SK-N-SH (cell line): ENCODE measurements at regions not wholly inside any gene's neighbourhood (a gene's known extent, or its start where the extent isn't known, plus 50 kb on each side); places are given as distances from the start of the nearest gene placed in this dataset.

Source experiments
- CTCF ChIA-PET: fragments of 300-600, 350-600 bp; formaldehyde crosslinking; extraction: SDS; loops from one replicate; lab custom pipeline; 2021; lab: Yijun Ruan, JAX
- POLR2A ChIA-PET: fragments of 350-600 bp; sonication (Branson Sonifier 250); formaldehyde crosslinking; extraction: SDS; loops from one replicate; lab custom pipeline; 2020; ENCODE audit warnings: antibody characterized with exemption, inconsistent platforms; lab: Yijun Ruan, JAX
- DNase-seq: peaks from one replicate; pipeline ENCODE4 v3.0.0; 2012
- H2AFZ ChIP-seq: fragments of 200-600 bp; sonication (generic); 2 replicates; pipeline ENCODE4 v1.8.1; 2016; ENCODE audit warnings: antibody characterized with exemption, mild to moderate bottlenecking, low read depth
- H3F3A ChIP-seq: fragments of 200-600 bp; sonication (generic); replicated peaks from 2 replicates; pipeline ENCODE3; 2016; ENCODE audit warnings: antibody characterized with exemption, mild to moderate bottlenecking; ENCODE audit not compliant: insufficient read depth
- H3K27ac ChIP-seq, 2 experiments: fragments of 200-500 bp in 1 of 2; fragments of 200-600 bp in 1 of 2; sonication (Bioruptor generic) in 1 of 2; sonication (generic), shearing (Covaris generic) in 1 of 2; 2 replicates each; pipeline versions ENCODE4 v1.5.1 to v1.6.1; 2014 to 2016; ENCODE audit warnings: low read depth in 2 of 2, inconsistent platforms in 1 of 2, low read length in 1 of 2, mild to moderate bottlenecking in 1 of 2, mixed read lengths in 1 of 2
- H3K27me3 ChIP-seq: fragments of 200-600 bp; sonication (generic), shearing (Covaris generic); 2 replicates; pipeline ENCODE4 v1.6.1; 2016; ENCODE audit warnings: mixed run types; ENCODE audit not compliant: insufficient read depth
- H3K36me3 ChIP-seq, 2 experiments: fragments of 200-500 bp in 1 of 2; fragments of 200-600 bp in 1 of 2; sonication (Bioruptor generic) in 1 of 2; sonication (generic) in 1 of 2; replicated peaks in 1 of 2; 2 replicates each; pipeline versions ENCODE3 to v1.5.1; 2014 to 2016; ENCODE audit warnings: low read length in 1 of 2, mild to moderate bottlenecking in 1 of 2; ENCODE audit not compliant: insufficient read depth in 2 of 2, control insufficient read depth in 1 of 2
- H3K4me1 ChIP-seq, 2 experiments: fragments of 200-500 bp in 1 of 2; fragments of 200-600 bp in 1 of 2; sonication (Bioruptor generic) in 1 of 2; sonication (generic), shearing (Covaris generic) in 1 of 2; 2 replicates each; pipeline versions ENCODE4 v1.5.1 to v1.6.1; 2014 to 2016; ENCODE audit warnings: low read depth in 1 of 2, low read length in 1 of 2, mixed run types in 1 of 2; ENCODE audit not compliant: insufficient read depth in 2 of 2, control insufficient read depth in 1 of 2
- H3K4me2 ChIP-seq: fragments of 200-600 bp; sonication (generic), shearing (Covaris generic); 2 replicates; pipeline ENCODE4 v1.6.1; 2017; ENCODE audit warnings: mixed run types
- H3K4me3 ChIP-seq, 2 experiments: fragments of 200-500 bp in 1 of 2; fragments of 200-600 bp in 1 of 2; sonication (Bioruptor generic) in 1 of 2; sonication (generic), shearing (Covaris generic) in 1 of 2; 2 replicates each; pipeline versions ENCODE4 v1.5.1 to v1.8.1; 2014 to 2016; ENCODE audit warnings: low read depth in 2 of 2, inconsistent platforms in 1 of 2, low read length in 1 of 2, mild to moderate bottlenecking in 1 of 2, mixed read lengths in 1 of 2, moderate library complexity in 1 of 2
- H3K79me2 ChIP-seq: fragments of 200-600 bp; sonication (generic); 2 replicates; pipeline ENCODE4 v1.8.1; 2017; ENCODE audit warnings: mild to moderate bottlenecking; ENCODE audit not compliant: insufficient read depth
- H3K9ac ChIP-seq: fragments of 200-600 bp; sonication (generic); 2 replicates; pipeline ENCODE4 v1.6.1; 2017; ENCODE audit warnings: mixed run types
- H3K9me2 ChIP-seq: fragments of 200-600 bp; sonication (generic); 2 replicates; pipeline ENCODE4 v1.6.1; 2017; ENCODE audit warnings: mixed run types
- H3K9me3 ChIP-seq: fragments of 200-600 bp; sonication (generic); 2 replicates; pipeline ENCODE4 v1.6.1; 2017; ENCODE audit warnings: mixed run types, mild to moderate bottlenecking, moderate library complexity
- H4K20me1 ChIP-seq: fragments of 200-600 bp; sonication (generic); 2 replicates; pipeline ENCODE4 v1.6.1; 2017; ENCODE audit warnings: mild to moderate bottlenecking, mixed run types; ENCODE audit not compliant: insufficient read depth
- EP300 ChIP-seq, 2 experiments: IDR thresholded peaks; 2 replicates each; pipeline versions ENCODE4 v1.4.0 to v1.6.1; 2012; ENCODE audit warnings: borderline replicate concordance in 1 of 2, low read depth in 1 of 2, low read length in 1 of 2
- EZH2phosphoT487 ChIP-seq: fragments of 200-600 bp; sonication (generic); IDR thresholded peaks from 2 replicates; pipeline ENCODE4 v1.6.1; 2017; ENCODE audit warnings: low read depth, mixed run types, mild to moderate bottlenecking, antibody characterized with exemption, moderate library complexity, borderline replicate concordance
- FOSL2 ChIP-seq: IDR thresholded peaks from 2 replicates; pipeline ENCODE4 v1.4.0; 2012; ENCODE audit warnings: low read depth, mild to moderate bottlenecking, moderate library complexity, borderline replicate concordance
- GABPA ChIP-seq: IDR thresholded peaks from 2 replicates; pipeline ENCODE4 v1.4.0; 2012; ENCODE audit warnings: low read depth, mild to moderate bottlenecking
- JUND ChIP-seq: IDR thresholded peaks from 2 replicates; pipeline ENCODE4 v1.4.0; 2012
- MAX ChIP-seq: IDR thresholded peaks from 2 replicates; pipeline ENCODE4 v1.4.0; 2012; ENCODE audit warnings: low read depth
- MEF2A ChIP-seq: IDR thresholded peaks from 2 replicates; pipeline ENCODE4 v1.4.0; 2012; ENCODE audit warnings: low read depth, borderline replicate concordance
- NRF1 ChIP-seq: IDR thresholded peaks from 2 replicates; pipeline ENCODE4 v1.6.1; 2012; ENCODE audit warnings: low read depth, mild to moderate bottlenecking, low read length
- POLR2AphosphoS5 ChIP-seq: IDR thresholded peaks from 2 replicates; pipeline ENCODE4 v1.6.1; 2012; ENCODE audit warnings: low read depth, low read length
- RCOR1 ChIP-seq: fragments of 150-350 bp; IDR thresholded peaks from 2 replicates; pipeline ENCODE4 v1.6.1; 2017; ENCODE audit warnings: antibody characterized with exemption, low read length
- REST ChIP-seq: IDR thresholded peaks from 2 replicates; pipeline ENCODE4 v1.6.1; 2012; ENCODE audit warnings: mild to moderate bottlenecking, low read depth, low read length, moderate library complexity
- RFX5 ChIP-seq: IDR thresholded peaks from 2 replicates; pipeline ENCODE4 v1.6.1; 2012; ENCODE audit warnings: mild to moderate bottlenecking, improper control_type of control experiment, low read length
- SMC3 ChIP-seq: IDR thresholded peaks from 2 replicates; pipeline ENCODE4 v1.6.1; 2012; ENCODE audit warnings: low read depth, low read length, improper control_type of control experiment
- TAF1 ChIP-seq: IDR thresholded peaks from 2 replicates; pipeline ENCODE4 v1.6.1; 2012; ENCODE audit warnings: low read depth, mild to moderate bottlenecking, low read length, moderate library complexity, borderline replicate concordance
- USF1 ChIP-seq: IDR thresholded peaks from 2 replicates; pipeline ENCODE4 v1.4.0; 2012; ENCODE audit warnings: low read depth, borderline replicate concordance
- WGBS: methylation state at CpG from one replicate; pipeline ENCODE4 v1.1.6; 2017; ENCODE audit warnings: low lambda C conversion rate; 5-methylcytosine and 5-hydroxymethylcytosine counted together
- TF ChIP-seq, protein P1 (sequence below): IDR thresholded peaks from 2 replicates; pipeline ENCODE4; 2012
- TF ChIP-seq, protein P2 (sequence below): fragments of 150-350 bp; IDR thresholded peaks from 2 replicates; pipeline ENCODE4 v1.6.1; 2016; ENCODE audit warnings: mild to moderate bottlenecking, low read depth, low read length

DNA sequence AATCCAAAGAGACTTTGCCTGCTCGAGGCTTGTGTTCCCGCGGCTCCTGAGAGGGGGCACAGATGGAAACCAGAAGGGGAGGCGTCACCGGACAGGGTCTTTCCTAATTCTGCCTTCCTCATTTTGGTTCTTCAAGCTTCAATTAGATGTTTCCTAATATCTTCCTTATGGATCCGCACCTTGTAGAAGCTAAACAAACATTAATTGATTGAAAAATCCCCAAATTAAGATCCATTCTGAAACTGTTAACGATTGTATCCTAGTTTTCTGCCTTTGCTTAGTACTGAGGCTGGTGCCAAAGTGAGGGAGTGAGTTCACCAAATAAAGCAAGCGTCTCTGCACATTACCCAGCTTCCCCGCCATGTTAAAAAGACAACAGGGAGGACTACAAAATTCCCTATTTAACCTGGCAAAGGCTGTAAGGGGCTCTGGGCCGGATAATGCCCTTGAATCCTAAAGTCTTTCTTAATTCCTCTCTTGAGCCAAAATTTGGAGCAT, 123.2 kb downstream of the GPX5 start:
- peak overlapping the region; percentile 76 for H2AFZ ChIP-seq
- H3K36me3 ChIP-seq: no peaks in the 10 kb centered on the region
- no peaks in the 10 kb centered on the region for H3F3A ChIP-seq
- CTCF ChIA-PET: interaction anchor here (0.6 to 1.9 kb wide), 5 partner anchors 8 to 293 kb away, joined by 3 to 8 read pairs (median 3); no protein-coding TSS in a partner anchor
- no peak for TF ChIP-seq NRF1
- TF ChIP-seq GABPA: no peak
- TF ChIP-seq POLR2AphosphoS5: no peak
- TF ChIP-seq, protein P1, sequence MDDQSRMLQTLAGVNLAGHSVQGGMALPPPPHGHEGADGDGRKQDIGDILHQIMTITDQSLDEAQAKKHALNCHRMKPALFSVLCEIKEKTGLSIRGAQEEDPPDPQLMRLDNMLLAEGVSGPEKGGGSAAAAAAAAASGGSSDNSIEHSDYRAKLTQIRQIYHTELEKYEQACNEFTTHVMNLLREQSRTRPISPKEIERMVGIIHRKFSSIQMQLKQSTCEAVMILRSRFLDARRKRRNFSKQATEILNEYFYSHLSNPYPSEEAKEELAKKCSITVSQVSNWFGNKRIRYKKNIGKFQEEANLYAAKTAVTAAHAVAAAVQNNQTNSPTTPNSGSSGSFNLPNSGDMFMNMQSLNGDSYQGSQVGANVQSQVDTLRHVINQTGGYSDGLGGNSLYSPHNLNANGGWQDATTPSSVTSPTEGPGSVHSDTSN: no peak
- TF ChIP-seq SMC3: no peak
- no peaks in the 10 kb centered on the region for H3K79me2 ChIP-seq
- H3K9me2 ChIP-seq: no peaks in the 10 kb centered on the region
- H4K20me1 ChIP-seq: no peaks in the 10 kb centered on the region
- 14% methylated on average over 10 of the region's 10 CpGs for WGBS
- H3K9ac ChIP-seq: peak overlapping the region; percentile 33; the same call in 1 of the 2 replicates
- no peaks in the 10 kb centered on the region; a peak in 2 of 4 replicates for H3K4me1 ChIP-seq
- POLR2A ChIA-PET: no interaction called here
- peak overlapping the region; percentile 76 for H3K4me2 ChIP-seq
- peak; percentile 27 for DNase-seq
- H3K27ac ChIP-seq: peak overlapping the region in 1 of 2 experiments; percentile 75; a peak in 2 of 4 replicates
- peak overlapping the region; percentile 66 to 82 for H3K4me3 ChIP-seq
- H3K27me3 ChIP-seq: no peaks in the 10 kb centered on the region
- no peaks in the 10 kb centered on the region for H3K9me3 ChIP-seq

- Histone ChIP-seq H2AFZ (no peak overlapping the region), H3K27ac (no peak overlapping the region), H3K9ac (no peak overlapping the region), H3K9me3 (no peaks in the 10 kb centered on the region), H3F3A (no peaks in the 10 kb centered on the region), H3K27me3 (0 out of 2 replicates have a peak, but pooled peaks cover 2% of the 10 kb centered on the region), H3K9me2 (no peaks in the 10 kb centered on the region), H4K20me1 (no peaks in the 10 kb centered on the region), H3K36me3 (no peaks in the 10 kb centered on the region), H3K4me3 (no peak overlapping the region)
- 79% methylated on average over 6 of the region's 6 CpGs for WGBS
- CTCF ChIA-PET: interaction anchor here (0.8 kb wide), 1 partner anchor 855 kb away, joined by 5 read pairs; no protein-coding TSS in a partner anchor
- DNase-seq: no peak
- no peak for TF ChIP-seq MEF2A
- no peak for TF ChIP-seq NRF1
- no peak for TF ChIP-seq RCOR1
- TF ChIP-seq USF1: no peak
- TF ChIP-seq EZH2phosphoT487: no peak
- no peak for TF ChIP-seq MAX
- no peak for TF ChIP-seq JUND
- TF ChIP-seq REST: no peak
- no peak for TF ChIP-seq EP300 (IDR thresholded peaks at IDR 0.05; ENCODE audit: borderline replicate concordance in 1 of 2, low read depth in 1 of 2, low read length in 1 of 2)
- no peak for TF ChIP-seq FOSL2
- TF ChIP-seq SMC3: no peak
- TF ChIP-seq, protein P2, sequence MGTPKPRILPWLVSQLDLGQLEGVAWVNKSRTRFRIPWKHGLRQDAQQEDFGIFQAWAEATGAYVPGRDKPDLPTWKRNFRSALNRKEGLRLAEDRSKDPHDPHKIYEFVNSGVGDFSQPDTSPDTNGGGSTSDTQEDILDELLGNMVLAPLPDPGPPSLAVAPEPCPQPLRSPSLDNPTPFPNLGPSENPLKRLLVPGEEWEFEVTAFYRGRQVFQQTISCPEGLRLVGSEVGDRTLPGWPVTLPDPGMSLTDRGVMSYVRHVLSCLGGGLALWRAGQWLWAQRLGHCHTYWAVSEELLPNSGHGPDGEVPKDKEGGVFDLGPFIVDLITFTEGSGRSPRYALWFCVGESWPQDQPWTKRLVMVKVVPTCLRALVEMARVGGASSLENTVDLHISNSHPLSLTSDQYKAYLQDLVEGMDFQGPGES: no peak
- TF ChIP-seq RFX5: no peak
- TF ChIP-seq TAF1: no peak
- TF ChIP-seq, all 33 proteins: peak for 0
- H3K4me1 ChIP-seq: no peaks in the 10 kb centered on the region; a peak in 2 of 4 replicates
- H3K4me2 ChIP-seq: no peak overlapping the region
- H3K79me2 ChIP-seq: no peaks in the 10 kb centered on the region
- POLR2A ChIA-PET: no interaction called here
Measured at GRCh38 chr6:28651161-28651560, 125.5 kb downstream of the GPX5 start.
